GM06990 (cell line): ENCODE measurements at regions not wholly inside any gene's neighbourhood (a gene's known extent, or its start where the extent isn't known, plus 50 kb on each side); places are given as distances from the start of the nearest gene placed in this dataset.
"Not testable (repeated sequence)": the region's sequence is repeated elsewhere in the genome, so short reads cannot be mapped to it uniquely, and the experiment has no call there.

ENCODE experiments used
- DNase-seq: peaks from one replicate; pipeline ENCODE4 v3.0.0-alpha.2; 2011; ENCODE audit not compliant: insufficient read length; ENCODE audit errors: extremely low read depth
- H3K27me3 ChIP-seq: replicated peaks from 2 replicates; pipeline ENCODE4 v1.6.0; 2011; ENCODE audit warnings: low read length; ENCODE audit not compliant: control insufficient read depth, insufficient read depth
- H3K36me3 ChIP-seq: 2 replicates; pipeline ENCODE4 v1.5.1; 2011; ENCODE audit warnings: low read length; ENCODE audit not compliant: control insufficient read depth, insufficient read depth
- H3K4me3 ChIP-seq: replicated peaks from 2 replicates; pipeline ENCODE4 v1.5.1; 2011; ENCODE audit warnings: low read depth, mild to moderate bottlenecking, control low read depth, low read length
- TF ChIP-seq, protein P1 (sequence below): IDR thresholded peaks from 2 replicates; pipeline ENCODE4 v1.5.1; 2011; ENCODE audit warnings: low read length, control low read depth, mild to moderate bottlenecking, inconsistent platforms; ENCODE audit not compliant: insufficient read depth, poor library complexity, severe bottlenecking

DNA sequence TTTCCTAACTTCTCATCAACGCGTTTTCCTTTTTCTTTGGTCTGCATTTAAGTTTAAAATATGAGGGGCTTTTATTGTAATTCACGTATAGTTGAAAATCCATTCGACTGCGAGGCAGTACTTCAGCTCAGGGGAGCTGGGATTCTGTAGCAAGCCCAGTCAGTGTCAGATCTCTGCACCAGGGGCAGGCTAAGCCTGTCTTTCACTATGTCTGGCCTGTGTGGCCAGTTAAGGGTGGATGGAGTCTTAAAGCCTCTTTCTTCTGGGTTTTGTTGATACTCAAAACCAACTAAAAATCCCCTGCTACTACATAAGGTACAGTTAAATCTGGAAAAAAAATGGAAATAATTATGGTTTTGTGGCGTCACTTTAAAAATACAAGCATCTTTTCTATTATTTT lies 124.7 kb downstream of the TYW3 start:
- TF ChIP-seq, protein P1, sequence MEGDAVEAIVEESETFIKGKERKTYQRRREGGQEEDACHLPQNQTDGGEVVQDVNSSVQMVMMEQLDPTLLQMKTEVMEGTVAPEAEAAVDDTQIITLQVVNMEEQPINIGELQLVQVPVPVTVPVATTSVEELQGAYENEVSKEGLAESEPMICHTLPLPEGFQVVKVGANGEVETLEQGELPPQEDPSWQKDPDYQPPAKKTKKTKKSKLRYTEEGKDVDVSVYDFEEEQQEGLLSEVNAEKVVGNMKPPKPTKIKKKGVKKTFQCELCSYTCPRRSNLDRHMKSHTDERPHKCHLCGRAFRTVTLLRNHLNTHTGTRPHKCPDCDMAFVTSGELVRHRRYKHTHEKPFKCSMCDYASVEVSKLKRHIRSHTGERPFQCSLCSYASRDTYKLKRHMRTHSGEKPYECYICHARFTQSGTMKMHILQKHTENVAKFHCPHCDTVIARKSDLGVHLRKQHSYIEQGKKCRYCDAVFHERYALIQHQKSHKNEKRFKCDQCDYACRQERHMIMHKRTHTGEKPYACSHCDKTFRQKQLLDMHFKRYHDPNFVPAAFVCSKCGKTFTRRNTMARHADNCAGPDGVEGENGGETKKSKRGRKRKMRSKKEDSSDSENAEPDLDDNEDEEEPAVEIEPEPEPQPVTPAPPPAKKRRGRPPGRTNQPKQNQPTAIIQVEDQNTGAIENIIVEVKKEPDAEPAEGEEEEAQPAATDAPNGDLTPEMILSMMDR: no peak
- DNase-seq: no peak
- no peaks in the 10 kb centered on the region for H3K27me3 ChIP-seq
- no peaks in the 10 kb centered on the region for H3K36me3 ChIP-seq
- H3K4me3 ChIP-seq: no peak overlapping the region

DNA sequence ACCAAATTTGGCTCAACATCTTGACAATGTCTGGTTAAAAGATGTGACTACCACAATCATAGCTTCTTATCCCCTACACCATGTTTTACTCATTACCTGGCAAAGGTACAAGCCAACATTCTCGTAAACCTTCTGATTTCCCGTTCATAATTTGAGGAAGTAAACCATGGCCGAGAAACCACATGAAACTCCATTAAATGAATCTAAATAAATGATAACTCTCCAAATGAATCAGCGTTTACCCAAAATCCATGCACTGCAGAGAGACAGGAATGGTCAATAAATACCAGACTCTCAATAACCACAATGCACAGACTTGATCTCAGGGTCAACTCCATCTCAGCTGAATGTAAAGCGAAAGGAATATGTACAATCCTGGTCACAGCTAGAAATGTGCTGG lies 125.2 kb downstream of the TYW3 start:
- peak; percentile 12 for DNase-seq

DNA sequence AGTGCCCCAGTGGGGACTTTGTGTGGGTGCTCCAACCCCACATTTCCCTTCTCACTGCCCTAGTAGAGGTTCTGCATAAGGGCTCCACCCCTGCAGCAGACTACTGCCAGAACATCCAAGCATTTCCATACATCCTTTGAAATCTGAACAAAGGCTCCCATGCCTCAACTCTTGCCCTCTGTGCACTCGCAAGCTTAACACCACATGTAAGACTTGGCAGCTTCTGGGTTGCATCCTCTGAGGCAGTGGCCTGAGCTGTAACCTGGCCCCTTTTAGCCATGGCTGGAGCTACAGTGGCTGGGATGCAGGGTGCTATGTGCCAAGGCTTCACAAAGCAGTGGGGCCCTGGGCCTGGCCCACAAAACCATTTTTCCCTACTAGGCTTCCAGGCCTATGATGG lies 128.9 kb downstream of the TYW3 start:
- TF ChIP-seq, protein P1: no peak
- DNase-seq: no peak
- Histone ChIP-seq H3K36me3 (no peaks in the 10 kb centered on the region), H3K27me3 (no peaks in the 10 kb centered on the region), H3K4me3 (no peak overlapping the region)

More for the DNA sequence above, 125.2 kb downstream of the TYW3 start:
- H3K4me3 ChIP-seq: no peak overlapping the region
- no peaks in the 10 kb centered on the region for H3K36me3 ChIP-seq
- TF ChIP-seq, protein P1: no peak
- no peaks in the 10 kb centered on the region for H3K27me3 ChIP-seq

DNA sequence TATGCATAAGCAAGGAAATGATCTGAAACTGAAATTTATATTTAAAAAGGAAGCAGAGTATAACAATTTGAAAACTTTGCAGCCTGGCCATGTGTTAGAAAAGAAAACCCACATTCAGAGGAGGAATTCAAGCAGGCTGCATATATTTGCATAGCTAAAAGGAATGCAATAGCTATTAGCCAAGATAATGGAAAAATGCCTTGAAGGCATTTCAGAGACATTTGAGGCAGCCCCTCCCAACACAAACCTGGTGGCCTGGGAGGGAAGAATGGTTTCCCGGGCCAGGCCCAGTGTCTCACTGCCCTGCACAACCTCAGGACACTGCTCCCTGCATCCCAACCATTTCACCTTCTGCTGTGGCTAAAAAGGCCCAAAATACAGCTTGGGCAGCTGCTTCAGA lies 136.8 kb downstream of the TYW3 start:
- TF ChIP-seq, protein P1: no peak
- Histone ChIP-seq H3K4me3 (no peak overlapping the region), H3K36me3 (no peaks in the 10 kb centered on the region), H3K27me3 (no peaks in the 10 kb centered on the region)
- DNase-seq: no peak

DNA sequence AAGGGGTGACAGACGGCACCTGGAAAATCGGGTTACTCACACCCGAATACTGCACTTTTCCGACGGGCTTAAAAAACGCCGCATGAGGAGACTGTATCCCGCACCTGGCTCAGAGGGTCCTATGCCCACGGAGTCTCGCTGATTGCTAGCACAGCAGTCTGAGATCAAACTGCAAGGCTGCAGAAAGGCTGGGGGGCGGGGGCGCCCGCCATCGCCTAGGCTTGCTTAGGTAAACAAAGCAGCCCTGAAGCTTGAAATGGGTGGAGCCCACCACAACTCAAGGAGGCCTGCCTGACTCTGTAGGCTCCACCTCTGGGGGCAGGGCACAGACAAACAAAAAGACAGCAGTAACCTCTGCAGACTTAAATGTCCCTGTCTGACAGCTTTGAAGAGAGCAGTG lies 144.4 kb downstream of the TYW3 start:
- DNase-seq, H3K27me3 ChIP-seq, H3K4me3 ChIP-seq, H3K36me3 ChIP-seq: not testable (repeated sequence)

DNA sequence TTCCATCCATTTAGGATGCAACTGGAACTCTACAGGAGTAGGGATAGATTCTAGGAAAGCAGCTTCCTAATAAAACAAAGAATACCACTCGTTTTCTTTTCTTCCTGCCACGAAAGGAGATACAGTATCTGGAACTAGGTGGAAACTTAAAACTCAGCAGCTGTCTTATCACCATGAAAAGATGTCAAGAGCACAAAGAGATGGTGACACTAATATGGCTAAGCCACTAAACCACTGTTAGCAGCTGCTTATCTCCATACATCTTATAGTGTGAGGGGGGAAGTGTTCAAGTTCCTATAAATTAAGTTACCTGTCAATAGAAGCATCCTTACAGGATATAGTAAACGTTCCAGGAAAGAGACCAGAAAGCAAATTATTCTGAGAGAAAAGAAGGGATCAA lies 162.5 kb downstream of the TYW3 start:
- TF ChIP-seq, protein P1: no peak
- DNase-seq: no peak
- no peaks in the 10 kb centered on the region for H3K36me3 ChIP-seq
- no peaks in the 10 kb centered on the region for H3K27me3 ChIP-seq
- no peak overlapping the region for H3K4me3 ChIP-seq
